ENCODE measurements at regions not wholly inside any gene's neighbourhood (a gene's known extent, or its start where the extent isn't known, plus 50 kb on each side); places are given as distances from the start of the nearest gene placed in this dataset.

- TF ChIP-seq, protein P1, sequence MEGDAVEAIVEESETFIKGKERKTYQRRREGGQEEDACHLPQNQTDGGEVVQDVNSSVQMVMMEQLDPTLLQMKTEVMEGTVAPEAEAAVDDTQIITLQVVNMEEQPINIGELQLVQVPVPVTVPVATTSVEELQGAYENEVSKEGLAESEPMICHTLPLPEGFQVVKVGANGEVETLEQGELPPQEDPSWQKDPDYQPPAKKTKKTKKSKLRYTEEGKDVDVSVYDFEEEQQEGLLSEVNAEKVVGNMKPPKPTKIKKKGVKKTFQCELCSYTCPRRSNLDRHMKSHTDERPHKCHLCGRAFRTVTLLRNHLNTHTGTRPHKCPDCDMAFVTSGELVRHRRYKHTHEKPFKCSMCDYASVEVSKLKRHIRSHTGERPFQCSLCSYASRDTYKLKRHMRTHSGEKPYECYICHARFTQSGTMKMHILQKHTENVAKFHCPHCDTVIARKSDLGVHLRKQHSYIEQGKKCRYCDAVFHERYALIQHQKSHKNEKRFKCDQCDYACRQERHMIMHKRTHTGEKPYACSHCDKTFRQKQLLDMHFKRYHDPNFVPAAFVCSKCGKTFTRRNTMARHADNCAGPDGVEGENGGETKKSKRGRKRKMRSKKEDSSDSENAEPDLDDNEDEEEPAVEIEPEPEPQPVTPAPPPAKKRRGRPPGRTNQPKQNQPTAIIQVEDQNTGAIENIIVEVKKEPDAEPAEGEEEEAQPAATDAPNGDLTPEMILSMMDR (optimal IDR thresholded peaks at IDR 0.05 in 1 of 3, IDR thresholded peaks at IDR 0.05 in 1 of 3, conservative IDR thresholded peaks at IDR 0.05 in 1 of 3; ENCODE audit: extremely low read depth in 1 of 3, insufficient read depth in 2 of 3, low read length in 3 of 3) = no peak
- TF ChIP-seq EZH2 (IDR thresholded peaks at IDR 0.05; ENCODE audit: low read length) = no peak
Measured at GRCh38 chr2:198717451-198717850, 740.3 kb downstream of the SATB2 start.

All from keratinocyte (primary cell).